ENCODE measurements at regions not wholly inside any gene's neighbourhood (a gene's known extent, or its start where the extent isn't known, plus 50 kb on each side); places are given as distances from the start of the nearest gene placed in this dataset.

GRCh38 chr3:24881239-24881638 lies 386.6 kb upstream of the THRB start:
- no peak for TF ChIP-seq CTCF (conservative IDR thresholded peaks at IDR 0.05; ENCODE audit: low read length)
- TF ChIP-seq EZH2phosphoT487 (IDR thresholded peaks at IDR 0.05; ENCODE audit: borderline replicate concordance, low read depth, low read length): no peak

All from OCI-LY7 (cell line).